HG03280 (cell line): ENCODE measurements at regions not wholly inside any gene's neighbourhood (a gene's known extent, or its start where the extent isn't known, plus 50 kb on each side); places are given as distances from the start of the nearest gene placed in this dataset.

Experiments
- ATAC-seq: cut with Tn5 transposase; IDR thresholded peaks from one replicate; pipeline ENCODE4 v1.9.1; 2021; ENCODE audit warnings: mild to moderate bottlenecking, moderate library complexity; ENCODE audit not compliant: unreplicated experiment

DNA sequence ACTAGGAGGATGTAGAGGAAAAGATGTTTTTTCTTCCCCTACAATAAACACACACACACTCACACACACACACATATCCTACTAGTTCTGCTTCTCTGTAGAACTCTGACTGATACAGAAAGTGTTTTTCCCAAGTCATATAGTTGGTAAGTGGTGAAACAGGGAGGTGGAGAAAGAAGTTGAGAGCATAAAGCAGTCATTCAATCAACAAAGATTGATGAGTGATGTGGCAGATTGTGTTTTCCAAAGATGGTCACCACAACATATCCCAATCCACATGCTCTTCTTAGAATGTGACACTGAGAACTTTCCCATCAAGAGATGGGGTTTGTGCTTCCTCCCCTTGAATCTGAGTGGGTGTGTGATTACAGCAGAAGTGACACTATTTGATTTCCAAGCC lies 123.4 kb upstream of the ATP6AP2 start:
- no peak for ATAC-seq

DNA sequence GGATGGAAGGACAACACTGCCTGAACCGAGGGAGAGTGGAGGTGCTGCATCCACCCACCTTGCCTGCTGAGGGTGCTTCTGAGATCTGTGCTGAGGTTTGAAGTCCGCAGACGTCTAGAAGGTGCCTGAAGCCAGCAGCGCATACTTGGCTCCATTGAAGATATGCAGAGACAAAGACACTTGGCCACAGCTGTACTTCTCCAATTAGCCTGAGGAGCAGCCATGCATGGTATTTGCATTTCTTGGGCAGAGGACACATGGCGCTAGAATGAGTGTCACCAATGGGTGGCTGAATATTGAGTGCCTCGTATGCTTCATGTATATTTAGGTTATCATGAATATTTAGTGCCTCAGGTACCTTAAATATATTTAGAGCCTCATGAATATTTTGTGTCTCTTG lies 128.7 kb upstream of the ATP6AP2 start:
- ATAC-seq, result no peak

DNA sequence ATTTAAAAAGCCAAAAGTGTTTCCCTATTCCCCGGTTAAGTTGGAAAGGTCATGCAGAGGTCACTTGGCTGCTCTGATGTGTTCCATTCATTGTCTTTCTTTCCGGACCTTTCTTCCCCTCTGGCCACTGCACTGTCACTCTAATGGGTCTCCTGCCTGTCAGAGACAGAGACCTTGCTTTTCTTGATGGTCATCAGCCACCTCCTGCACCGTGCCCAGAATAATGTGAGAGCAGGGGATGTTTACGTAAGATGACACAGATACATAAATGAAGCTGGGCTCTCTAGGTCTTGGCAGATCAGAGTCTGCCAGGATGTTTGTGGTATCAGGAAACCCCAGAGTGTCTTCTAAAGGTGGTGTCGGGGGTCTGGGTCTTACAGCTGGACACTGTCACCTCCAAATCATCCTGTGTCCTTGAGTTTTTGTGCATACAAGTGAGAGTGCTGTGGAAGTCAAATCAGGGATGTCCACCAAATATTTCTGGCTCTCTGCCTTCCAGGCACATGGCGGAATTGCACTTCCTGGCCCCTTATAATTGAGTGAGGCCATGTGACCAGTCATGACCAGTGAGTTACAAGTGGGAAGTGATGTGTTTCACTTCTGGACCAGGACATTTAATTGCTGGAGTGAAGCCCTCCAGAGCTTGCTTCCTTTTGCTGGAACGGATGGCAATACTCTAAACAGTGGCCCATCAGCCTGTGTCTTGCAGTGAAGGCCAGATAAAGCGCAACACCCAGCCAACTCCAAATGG lies 130.6 kb upstream of the ATP6AP2 start:
- no peak for ATAC-seq

DNA sequence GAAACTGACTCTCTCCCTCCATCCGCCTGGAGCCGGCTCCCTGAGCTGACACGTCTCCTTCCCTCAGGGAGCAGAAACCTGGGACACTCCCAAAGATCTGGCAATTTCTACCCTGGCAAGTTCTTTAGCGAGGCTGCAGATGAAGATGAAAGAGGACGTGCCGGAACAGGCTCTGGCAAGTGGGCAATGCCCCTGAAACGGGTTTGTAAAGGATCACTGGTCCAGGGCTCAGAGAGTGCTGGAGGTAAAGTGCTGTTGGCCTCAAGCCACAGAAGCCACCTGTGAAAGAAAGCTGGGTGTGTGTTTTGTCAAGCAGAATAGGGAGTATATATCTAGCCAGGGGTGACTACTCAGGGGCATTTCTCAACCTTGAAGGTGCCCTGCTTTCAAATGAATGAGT lies 131.4 kb upstream of the ATP6AP2 start:
- no peak for ATAC-seq

DNA sequence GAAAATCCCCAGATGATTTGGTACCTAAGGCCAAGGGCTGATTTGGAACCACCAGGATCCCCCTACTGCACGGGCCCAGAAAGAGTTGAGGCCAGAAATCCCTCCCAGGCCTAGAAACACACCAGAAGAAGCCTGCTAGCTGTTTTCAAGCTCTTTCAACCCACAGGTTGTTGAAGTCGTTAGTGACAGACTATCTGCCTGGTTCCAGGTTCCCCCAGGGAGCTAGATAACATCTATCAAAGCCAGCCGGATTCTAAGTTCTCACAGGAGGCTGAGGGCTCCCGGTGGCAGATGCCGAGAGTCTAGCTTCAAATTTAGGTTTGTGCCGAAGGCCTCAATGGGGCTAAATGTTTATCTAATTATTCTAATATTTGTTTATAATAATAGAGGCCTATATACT lies 132.0 kb upstream of the ATP6AP2 start:
- no peak for ATAC-seq

DNA sequence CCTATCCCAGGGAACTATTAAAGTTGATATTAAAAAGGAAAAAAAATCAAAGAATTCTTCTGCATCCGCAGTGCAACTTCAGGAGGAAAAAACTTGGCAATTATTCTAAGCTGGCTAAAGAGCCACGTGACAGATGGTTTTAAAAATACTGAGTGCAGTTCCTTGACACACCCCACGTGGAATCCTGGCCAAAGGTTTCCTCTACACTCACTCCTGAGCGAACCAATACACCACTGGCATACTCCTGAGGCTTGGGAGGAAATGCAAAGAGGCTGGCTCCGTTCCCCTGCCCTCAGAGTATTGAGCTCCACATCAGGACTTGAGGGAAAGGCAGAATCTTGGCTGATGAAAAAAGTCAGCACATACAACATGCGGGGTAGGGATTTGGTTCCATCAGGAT lies 133.8 kb upstream of the ATP6AP2 start:
- no peak for ATAC-seq

DNA sequence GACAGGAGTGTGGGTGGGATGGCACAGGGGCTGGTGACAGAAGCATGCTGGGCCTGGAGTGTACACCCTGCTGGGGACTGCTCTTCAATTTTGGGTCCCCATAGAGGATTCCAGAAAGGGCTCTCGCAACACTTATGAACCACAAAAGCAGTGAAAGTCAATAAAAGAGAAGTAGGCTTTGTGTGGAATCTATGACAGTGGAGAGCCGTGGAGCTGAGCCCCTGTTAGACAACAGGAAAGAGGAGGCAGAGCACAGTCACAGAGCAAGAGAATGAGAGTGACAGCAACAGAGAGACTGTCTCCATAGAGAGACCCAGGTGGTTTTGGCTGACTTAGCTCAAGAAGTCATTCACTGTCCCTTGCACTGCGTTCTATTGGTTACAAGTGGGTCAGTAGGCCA lies 135.1 kb upstream of the ATP6AP2 start:
- ATAC-seq, result no peak

DNA sequence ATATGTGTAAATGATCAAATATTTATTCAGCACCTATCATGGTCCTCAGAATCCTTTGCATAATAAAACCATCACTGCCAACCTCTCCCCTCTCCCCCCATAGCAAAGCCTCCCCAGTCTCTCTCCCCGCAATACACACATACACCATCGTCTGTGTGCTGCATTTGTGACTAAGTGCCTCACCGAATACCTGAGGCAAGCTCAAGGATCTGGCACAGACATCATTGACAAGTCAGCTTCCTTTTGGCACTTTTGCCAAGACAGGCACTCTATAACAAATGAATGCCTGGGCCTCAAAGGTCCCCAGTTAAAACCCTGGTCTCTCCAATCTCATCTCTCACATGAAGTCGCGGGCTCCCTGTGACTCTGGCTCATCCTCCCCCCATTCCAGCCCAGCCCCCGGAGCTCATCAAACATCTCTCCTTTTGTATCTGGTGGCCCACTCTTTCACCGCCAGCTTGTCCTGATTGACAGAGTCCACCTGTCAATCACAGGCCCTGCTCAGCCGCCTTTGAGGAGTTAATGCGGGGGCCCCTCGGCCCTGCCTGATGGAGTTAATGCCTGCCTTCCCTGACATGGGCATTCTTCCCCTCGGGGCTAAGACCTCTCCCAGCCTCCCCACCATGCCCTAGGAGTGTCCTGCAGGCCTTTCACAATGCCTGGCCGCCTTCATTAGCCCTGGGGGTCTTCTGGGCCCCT lies 135.8 kb upstream of the ATP6AP2 start:
- no peak for ATAC-seq

DNA sequence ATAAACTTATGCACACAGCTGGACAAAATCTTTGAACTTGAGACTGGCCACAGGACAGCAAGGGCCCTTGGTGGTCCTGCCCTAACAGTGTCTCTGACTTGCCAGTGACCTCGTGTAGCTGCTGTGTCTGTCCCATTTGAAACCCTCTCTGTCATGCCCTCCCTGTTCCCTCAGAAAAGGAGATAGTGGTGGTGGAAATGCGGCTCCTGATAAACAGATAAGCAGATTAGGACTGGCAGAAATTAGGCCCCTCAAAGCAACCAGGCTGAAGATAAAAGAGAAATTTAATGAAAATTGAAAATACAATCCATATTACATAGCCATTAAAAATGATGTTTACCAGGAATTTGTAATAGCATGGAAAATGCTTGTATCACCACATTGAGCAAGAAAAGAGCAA lies 136.6 kb upstream of the ATP6AP2 start:
- ATAC-seq, result no peak

DNA sequence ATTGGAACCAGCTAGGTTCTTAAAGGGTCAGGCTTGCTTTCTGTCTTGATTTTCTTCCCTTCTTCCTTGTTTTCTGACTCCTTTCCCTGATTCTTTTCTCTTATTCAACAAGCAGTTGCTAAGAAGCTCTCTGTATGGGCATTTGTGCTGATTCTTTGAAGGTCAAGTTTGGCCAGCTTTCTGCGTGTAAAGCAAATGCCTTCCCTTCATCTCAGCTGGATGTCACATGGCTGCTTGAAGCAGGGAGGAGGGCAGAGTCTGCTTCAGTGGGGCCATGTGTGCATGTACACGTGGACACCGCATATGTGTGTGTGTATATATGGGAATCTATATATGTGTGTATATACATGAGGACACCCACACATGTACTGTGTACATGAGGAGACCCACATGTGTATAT lies 139.9 kb upstream of the ATP6AP2 start:
- ATAC-seq, result no peak

DNA sequence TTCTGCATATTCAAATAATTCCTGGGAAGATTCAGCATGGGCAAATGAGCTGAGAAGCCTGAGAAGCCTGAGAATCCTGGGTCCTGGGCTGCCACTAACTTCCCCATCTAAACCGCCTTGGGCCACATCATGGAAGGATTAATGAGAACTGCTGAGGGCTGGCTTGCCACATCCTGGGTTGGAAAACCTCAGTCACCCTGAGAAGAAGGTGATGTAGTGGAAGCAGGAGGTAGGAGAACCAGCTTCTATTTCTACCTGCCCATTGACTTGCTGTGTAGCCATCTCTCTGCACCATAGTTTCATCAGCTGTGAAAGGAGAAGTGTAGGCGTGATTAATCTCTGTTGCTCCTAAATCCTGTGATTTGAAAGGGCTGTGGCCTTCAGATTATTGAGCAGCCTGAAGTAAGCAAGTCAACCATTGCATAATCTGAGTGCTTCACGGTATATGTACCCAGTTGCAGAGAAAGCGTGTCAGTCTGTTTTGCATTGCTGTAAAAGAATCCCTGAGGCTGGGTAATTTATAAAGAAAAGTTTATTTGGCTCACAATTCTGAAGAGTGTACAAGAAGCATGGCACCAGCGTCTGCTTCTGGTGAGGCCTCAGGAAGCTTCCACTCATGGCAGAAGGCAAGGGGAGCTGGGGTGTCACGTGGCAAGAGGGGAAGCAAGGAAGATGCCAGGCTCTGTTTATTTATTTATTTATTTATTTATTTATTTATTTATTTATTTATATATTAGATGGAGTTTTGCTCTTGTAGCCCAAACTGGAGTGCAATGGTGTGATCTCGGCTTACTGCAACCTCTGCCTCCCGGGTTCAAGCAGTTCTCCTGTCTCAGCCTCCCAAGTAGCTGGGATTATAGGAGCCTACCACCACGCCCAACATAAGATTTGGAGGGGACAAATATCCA lies 140.9 kb upstream of the ATP6AP2 start:
- no peak for ATAC-seq

DNA sequence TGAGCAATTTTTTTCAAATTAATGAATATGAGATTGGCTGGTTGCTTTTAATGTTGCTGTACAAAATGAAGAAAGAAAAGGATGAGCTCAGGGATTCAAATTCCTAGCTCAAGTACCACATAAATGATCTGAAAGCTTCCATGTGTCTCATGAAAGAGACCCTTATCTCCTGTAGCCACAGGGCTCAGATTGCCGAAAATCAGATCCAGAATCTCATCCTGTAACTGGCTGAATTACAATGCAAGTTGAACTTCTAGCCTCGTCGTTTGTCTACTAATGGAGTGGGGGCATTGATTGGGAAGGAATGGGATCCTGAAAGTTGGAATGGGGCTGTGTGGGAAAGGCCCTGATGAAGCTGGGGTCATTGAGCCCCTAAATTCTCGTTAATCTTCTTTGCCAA lies 143.4 kb upstream of the ATP6AP2 start:
- no peak for ATAC-seq

DNA sequence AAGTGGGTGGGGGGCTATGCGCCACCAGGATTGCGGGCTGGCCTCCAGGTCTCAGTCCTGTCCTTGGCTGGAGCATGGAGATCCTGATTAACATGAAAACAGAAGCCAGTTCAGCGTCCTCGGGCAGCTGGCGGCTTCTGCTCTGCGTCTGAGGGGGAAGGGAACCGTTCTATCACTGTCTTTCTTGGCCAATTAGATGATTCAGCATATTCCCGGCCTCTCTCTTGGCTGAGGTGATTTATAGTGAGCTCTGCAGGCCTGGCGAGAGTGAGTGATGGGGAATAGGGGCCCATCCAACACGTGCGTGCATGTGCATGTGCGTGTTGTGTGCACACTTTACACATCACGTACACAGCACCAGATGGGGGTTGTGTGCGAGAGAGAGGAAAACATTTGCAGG lies 145.8 kb upstream of the ATP6AP2 start:
- ATAC-seq, result no peak

DNA sequence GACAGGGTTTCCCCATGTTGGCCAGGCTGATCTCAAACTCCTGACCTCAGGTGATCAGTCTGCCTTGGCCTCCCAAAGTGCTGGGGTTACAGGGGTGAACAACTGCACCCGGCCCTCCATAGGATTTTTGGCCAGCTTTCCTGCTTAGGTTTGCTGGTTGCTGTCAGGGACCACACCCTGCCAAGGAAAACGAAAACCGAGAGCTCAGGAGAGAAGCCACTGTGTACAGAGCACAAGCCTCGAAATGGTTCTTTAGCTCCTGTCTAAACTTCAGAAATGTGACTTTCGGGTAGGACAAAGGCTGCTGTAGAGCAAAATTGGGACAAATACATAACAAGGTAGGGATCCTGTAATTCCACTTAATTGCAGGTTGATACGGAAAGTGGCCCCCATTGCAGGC lies 146.3 kb upstream of the ATP6AP2 start:
- ATAC-seq, result no peak

DNA sequence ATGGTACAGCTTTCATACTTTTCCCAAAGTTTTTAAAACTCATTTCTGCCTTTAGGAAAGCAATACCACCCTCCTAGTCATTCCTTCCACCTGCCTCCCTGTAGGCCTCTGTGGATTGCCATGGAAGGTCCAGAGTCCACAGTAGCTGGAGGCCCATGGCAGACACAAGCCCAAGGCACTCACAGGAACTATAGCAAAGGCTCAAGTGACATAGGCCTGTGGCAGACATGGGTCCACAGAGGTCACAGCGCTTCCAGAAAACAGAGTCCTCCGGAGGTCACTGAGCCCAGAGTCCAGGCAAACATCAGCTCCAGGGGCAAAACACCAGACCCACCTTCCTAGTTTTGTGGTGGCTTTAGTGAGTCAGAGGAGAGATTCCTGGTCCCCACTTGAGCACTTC lies 147.6 kb upstream of the ATP6AP2 start:
- ATAC-seq, result no peak

DNA sequence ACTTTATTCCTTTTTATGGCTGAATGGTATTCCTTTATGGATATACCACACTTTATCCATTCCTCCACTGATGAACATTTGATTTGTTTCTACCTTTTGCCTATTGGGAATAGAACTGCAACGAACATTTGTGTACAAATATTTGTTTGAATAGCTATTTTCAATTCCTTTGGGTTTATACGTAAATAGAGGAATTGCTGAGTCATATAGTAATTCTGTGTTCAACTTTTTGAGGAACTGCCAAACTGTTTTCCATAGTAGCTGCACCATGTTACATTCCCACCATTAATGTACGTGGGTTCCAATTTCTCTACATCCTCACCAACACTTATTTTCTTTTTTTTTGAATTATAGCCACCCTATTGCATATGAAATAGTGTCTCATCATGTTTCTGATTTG lies 156.5 kb upstream of the ATP6AP2 start:
- no peak for ATAC-seq

DNA sequence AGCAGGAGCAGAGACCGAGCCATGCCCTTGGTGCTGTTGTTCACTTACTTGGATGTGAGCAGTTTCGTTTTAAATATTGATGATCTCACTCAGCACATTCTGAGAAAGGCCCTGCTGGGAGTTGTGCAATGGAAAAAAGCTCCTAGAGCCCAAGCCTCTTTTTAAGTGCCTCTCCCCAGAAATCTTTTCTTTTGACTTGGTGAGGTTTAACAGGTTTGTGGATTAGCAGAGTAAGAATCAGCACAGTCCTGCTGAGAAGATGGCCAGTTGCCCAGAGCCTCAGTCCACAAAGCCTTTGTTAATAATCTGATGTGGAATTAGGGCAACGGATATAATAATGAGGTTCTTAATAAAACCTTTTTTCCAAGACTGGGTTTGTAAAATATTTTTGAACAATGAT lies 157.5 kb upstream of the ATP6AP2 start:
- ATAC-seq, result no peak

DNA sequence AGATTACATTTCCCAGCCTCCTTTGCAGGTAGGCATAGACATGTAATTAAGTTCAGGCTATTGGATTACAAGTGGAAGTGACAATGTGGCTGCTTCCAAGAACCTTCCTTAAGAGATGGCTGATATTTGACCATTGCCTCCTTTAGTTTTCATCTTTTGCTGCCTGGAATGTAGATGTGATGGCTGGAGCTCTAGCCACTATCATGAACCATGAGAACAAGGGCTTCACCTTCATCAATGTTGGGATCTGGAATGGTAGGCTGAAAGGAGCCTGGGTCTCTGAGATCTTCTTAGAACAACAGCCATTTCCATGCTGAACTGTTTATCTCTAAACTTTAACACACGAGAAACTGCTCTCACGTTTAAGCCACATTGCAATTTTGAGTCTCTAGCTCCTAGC lies 158.7 kb upstream of the ATP6AP2 start:
- ATAC-seq, result no peak

DNA sequence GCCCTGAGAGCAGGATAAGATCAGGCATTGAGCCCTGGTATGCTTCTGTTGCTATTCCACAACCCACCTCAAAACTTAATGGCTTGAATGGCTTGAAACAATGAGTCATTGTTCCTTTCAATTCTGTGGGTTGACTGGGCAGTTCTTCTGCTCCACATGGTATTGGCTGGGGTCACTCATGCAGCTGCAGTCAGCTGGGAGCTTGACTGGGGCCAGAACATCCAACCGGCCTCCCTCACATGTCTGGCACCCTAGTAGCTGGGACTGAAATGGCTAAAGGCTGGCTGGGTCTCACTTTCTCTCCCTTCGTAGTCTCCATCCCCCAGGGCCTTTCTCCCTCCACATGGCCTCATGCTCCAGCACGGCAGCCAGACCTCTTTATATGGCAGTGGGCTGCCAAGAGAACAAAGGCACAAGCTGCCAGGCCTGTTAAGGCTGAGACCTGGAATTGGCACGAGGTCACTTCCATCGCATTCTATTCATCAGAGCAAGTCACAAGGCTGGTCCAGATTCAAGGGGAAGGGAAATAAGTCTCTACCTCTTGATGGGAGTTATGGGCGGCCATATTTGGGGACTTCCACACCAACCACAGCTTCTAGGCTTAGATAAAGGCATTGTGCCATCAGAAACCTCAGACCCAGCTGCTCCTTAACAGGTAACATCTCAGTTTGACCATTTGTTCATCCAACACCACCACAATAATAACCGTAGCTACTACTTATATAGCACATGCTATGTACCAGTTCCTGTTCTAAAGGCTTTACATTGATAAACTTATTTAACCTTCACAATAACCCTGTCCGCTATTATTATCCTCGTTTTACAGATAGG lies 159.7 kb upstream of the ATP6AP2 start:
- no peak for ATAC-seq

DNA sequence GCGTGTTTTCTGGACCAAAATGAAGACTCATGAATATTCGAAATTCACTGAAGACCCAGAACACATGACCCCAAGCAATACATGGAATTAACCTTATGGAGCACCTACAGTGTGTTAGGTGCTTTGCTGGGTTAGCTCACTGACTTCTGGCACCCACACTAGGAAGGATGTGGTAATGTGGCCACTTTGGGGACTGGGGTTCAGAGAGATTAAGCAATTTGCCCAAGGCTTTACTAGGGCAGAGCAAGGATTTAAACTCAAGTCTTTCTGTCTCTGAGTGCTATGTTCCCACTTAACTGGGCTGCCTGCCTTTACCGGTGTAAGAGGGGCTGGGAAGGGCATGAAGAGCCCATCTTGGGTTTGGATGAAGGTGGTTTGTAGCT lies 162.0 kb upstream of the ATP6AP2 start:
- ATAC-seq, result no peak
